H9 (cell line): ENCODE measurements at regions not wholly inside any gene's neighbourhood (a gene's known extent, or its start where the extent isn't known, plus 50 kb on each side); places are given as distances from the start of the nearest gene placed in this dataset.

Experiments used
- DNase-seq: peaks from one replicate; pipeline ENCODE4 v3.0.0-alpha.2; 2017
- H2AFZ ChIP-seq: one replicate; pipeline ENCODE4 v1.6.1; 2013; ENCODE audit warnings: mild to moderate bottlenecking, low read length, control low read depth, moderate library complexity
- H2AK5ac ChIP-seq: 2 replicates; pipeline ENCODE4 v1.6.1; 2013; ENCODE audit warnings: low read length, control low read depth, mixed read lengths; ENCODE audit not compliant: insufficient read length
- H2BK120ac ChIP-seq: one replicate; pipeline ENCODE4 v1.6.1; 2013; ENCODE audit warnings: low read depth, mild to moderate bottlenecking, low read length, control low read depth, inconsistent platforms; ENCODE audit not compliant: poor library complexity, severe bottlenecking
- H2BK12ac ChIP-seq: 2 replicates; pipeline ENCODE4 v1.6.1; 2013; ENCODE audit warnings: low read length, control low read depth, mixed read lengths, low read depth; ENCODE audit not compliant: insufficient read length
- H2BK15ac ChIP-seq: 2 replicates; pipeline ENCODE4 v1.6.1; 2013; ENCODE audit warnings: low read depth, low read length, control low read depth
- H2BK20ac ChIP-seq: one replicate; pipeline ENCODE4 v1.6.1; 2013; ENCODE audit warnings: low read depth, mild to moderate bottlenecking, low read length, control low read depth, inconsistent platforms; ENCODE audit not compliant: poor library complexity, severe bottlenecking
- H2BK5ac ChIP-seq: 2 replicates; pipeline ENCODE4 v1.6.1; 2013; ENCODE audit warnings: low read length, control low read depth, mixed read lengths; ENCODE audit not compliant: insufficient read length
- H3K14ac ChIP-seq: 2 replicates; pipeline ENCODE4 v1.6.1; 2013; ENCODE audit warnings: low read length, control low read depth; ENCODE audit not compliant: insufficient read depth
- H3K18ac ChIP-seq: 2 replicates; pipeline ENCODE4 v1.6.1; 2013; ENCODE audit warnings: low read depth, mild to moderate bottlenecking, mixed read lengths, low read length, control low read depth; ENCODE audit not compliant: insufficient read length
- H3K23ac ChIP-seq: 2 replicates; pipeline ENCODE4 v1.6.1; 2013; ENCODE audit warnings: low read length, control low read depth, mixed read lengths, low read depth; ENCODE audit not compliant: insufficient read length
- H3K23me2 ChIP-seq: 2 replicates; pipeline ENCODE4 v1.6.1; 2013; ENCODE audit warnings: low read depth, mild to moderate bottlenecking, mixed read lengths, low read length, control low read depth; ENCODE audit not compliant: insufficient read length, poor library complexity, severe bottlenecking
- H3K27ac ChIP-seq: 2 replicates; pipeline ENCODE4 v1.5.1; 2013; ENCODE audit warnings: low read length, control low read depth, mixed read lengths, low read depth; ENCODE audit not compliant: insufficient read length
- H3K27me3 ChIP-seq: 2 replicates; pipeline ENCODE4 v1.6.1; 2013; ENCODE audit warnings: low read length, control low read depth, inconsistent platforms; ENCODE audit not compliant: insufficient read depth
- H3K4ac ChIP-seq: 2 replicates; pipeline ENCODE4 v1.6.1; 2013; ENCODE audit warnings: low read depth, mild to moderate bottlenecking, control low read depth, inconsistent platforms, low read length, moderate library complexity
- H3K4me1 ChIP-seq: 2 replicates; pipeline ENCODE4 v1.6.1; 2013; ENCODE audit warnings: low read length, control low read depth, inconsistent platforms; ENCODE audit not compliant: insufficient read depth
- H3K4me2 ChIP-seq: 2 replicates; pipeline ENCODE4 v1.6.1; 2013; ENCODE audit warnings: low read length, control low read depth, mixed read lengths; ENCODE audit not compliant: insufficient read length, insufficient read depth
- H3K56ac ChIP-seq: 2 replicates; pipeline ENCODE4 v1.6.1; 2013; ENCODE audit warnings: low read depth, mild to moderate bottlenecking, mixed read lengths, low read length, control low read depth; ENCODE audit not compliant: insufficient read length
- H3K79me1 ChIP-seq: 2 replicates; pipeline ENCODE4 v1.6.1; 2013; ENCODE audit warnings: low read depth, mild to moderate bottlenecking, moderate library complexity, low read length, control low read depth, inconsistent platforms; ENCODE audit not compliant: insufficient read depth, poor library complexity, severe bottlenecking
- H3K79me2 ChIP-seq: 2 replicates; pipeline ENCODE4 v1.6.1; 2013; ENCODE audit warnings: low read length, control low read depth, inconsistent platforms; ENCODE audit not compliant: insufficient read depth
- H3K9ac ChIP-seq: 2 replicates; pipeline ENCODE4 v1.6.1; 2013; ENCODE audit warnings: low read length, control low read depth, mixed read lengths; ENCODE audit not compliant: insufficient read length; ENCODE audit errors: extremely low read depth
- H3K9me3 ChIP-seq: one replicate; pipeline ENCODE4 v1.6.1; 2013; ENCODE audit warnings: low read depth, low read length, inconsistent platforms; ENCODE audit not compliant: control insufficient read depth
- H3T11ph ChIP-seq: one replicate; pipeline ENCODE4 v1.6.1; 2013; ENCODE audit warnings: mild to moderate bottlenecking, low read length, control low read depth, inconsistent platforms
- H4K20me1 ChIP-seq: one replicate; pipeline ENCODE4 v1.6.1; 2013; ENCODE audit not compliant: control insufficient read depth, insufficient read length, insufficient read depth
- H4K5ac ChIP-seq: 2 replicates; pipeline ENCODE4 v1.6.1; 2013; ENCODE audit warnings: low read depth, mild to moderate bottlenecking, mixed read lengths, low read length, control low read depth; ENCODE audit not compliant: insufficient read length
- H4K8ac ChIP-seq: replicated peaks from 2 replicates; pipeline ENCODE4 v1.6.1; 2013; ENCODE audit warnings: low read length, control low read depth, mixed read lengths, low read depth; ENCODE audit not compliant: insufficient read length
- H4K91ac ChIP-seq: 2 replicates; pipeline ENCODE4 v1.6.1; 2013; ENCODE audit warnings: low read depth, mild to moderate bottlenecking, moderate library complexity, mixed read lengths, low read length, control low read depth; ENCODE audit not compliant: insufficient read length
- H3K27ac Mint-ChIP-seq, 3 experiments: 2 replicates in 2 of 3; 3 replicates in 1 of 3; pipeline ENCODE4 v1.8.0; 2020 to 2021; ENCODE audit warnings: mixed read lengths in 3 of 3, mild to moderate bottlenecking in 1 of 3, moderate library complexity in 1 of 3
- H3K27me3 Mint-ChIP-seq: 2 replicates; pipeline ENCODE4 v1.8.0; 2021; ENCODE audit warnings: low read depth, mild to moderate bottlenecking, moderate library complexity, mixed read lengths
- H3K36me3 Mint-ChIP-seq, 3 experiments: 2 replicates in 2 of 3; 3 replicates in 1 of 3; pipeline ENCODE4 v1.8.0; 2020 to 2021; ENCODE audit warnings: low read depth in 3 of 3, mixed read lengths in 3 of 3; ENCODE audit not compliant: insufficient read depth in 1 of 3
- H3K4me1 Mint-ChIP-seq, 2 experiments: 2 replicates each; pipeline ENCODE4 v1.8.0; 2020; ENCODE audit warnings: mixed read lengths in 2 of 2
- H3K4me3 Mint-ChIP-seq, 2 experiments: 2 replicates in 1 of 2; 3 replicates in 1 of 2; pipeline ENCODE4 v1.8.0; 2020 to 2021; ENCODE audit warnings: mild to moderate bottlenecking in 2 of 2, mixed read lengths in 2 of 2, moderate library complexity in 1 of 2
- H3K9me3 Mint-ChIP-seq, 2 experiments: 2 replicates in 1 of 2; 3 replicates in 1 of 2; pipeline ENCODE4 v1.8.0; 2020; ENCODE audit warnings: mild to moderate bottlenecking in 2 of 2, mixed read lengths in 2 of 2, moderate library complexity in 1 of 2
- WGBS: extraction: QIAGEN DNeasy Blood & Tissue Kit; methylation state at CpG from one replicate; pipeline ENCODE4 v1.1.7; 2013; ENCODE audit warnings: missing lambda C conversion rate, low lambda C conversion rate, mixed read lengths; ENCODE audit not compliant: insufficient read length; ENCODE audit errors: extremely low coverage; 5-methylcytosine and 5-hydroxymethylcytosine counted together
- TF ChIP-seq, protein P1 (sequence below): fragments of 200-600 bp; sonication (generic); conservative IDR thresholded peaks from 3 replicates; pipeline ENCODE4 v1.8.0; 2021; ENCODE audit warnings: antibody characterized with exemption, mild to moderate bottlenecking

DNA sequence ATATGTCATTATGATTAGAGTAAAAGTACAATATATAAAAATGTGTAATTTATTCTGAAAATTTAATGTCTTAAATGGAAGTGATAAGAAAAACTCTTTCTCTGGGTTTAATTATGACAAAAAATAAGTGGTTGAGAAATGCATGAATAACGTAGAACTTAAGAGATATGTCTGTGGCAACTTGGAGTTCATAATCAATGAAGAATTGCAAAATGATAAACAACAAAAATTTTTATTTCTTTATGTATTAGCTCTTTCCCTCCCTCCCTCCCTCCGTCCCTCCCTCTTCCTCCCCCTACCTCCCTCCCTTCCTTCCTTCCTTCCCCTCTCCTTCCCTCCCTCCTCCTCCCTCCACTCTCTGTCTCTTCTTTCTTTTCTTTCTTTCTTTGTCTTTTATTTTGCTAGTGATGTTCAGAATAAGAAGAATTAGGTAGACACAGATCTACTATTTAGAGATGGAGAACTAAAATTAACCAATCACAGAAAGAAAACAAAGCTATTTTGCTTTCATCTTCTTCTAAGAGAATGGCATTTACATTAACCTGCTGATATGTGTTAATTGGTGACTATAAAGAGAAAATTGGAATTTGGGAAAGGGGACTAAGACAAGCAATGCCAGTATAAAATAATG lies 96.3 kb upstream of the PDC start:
- no peaks in the 10 kb centered on the region for H3K4me1 Mint-ChIP-seq
- H4K20me1 ChIP-seq, result no peaks in the 10 kb centered on the region
- WGBS, result no CpG with 5 or more reads among the region's 2 CpGs

More for the DNA sequence above, 96.3 kb upstream of the PDC start:
- Histone ChIP-seq H3T11ph (no peak overlapping the region), H3K56ac (no peak overlapping the region), H2AK5ac (no peak overlapping the region), H3K4ac (no peak overlapping the region), H3K79me1 (no peaks in the 10 kb centered on the region), H2BK12ac (no peak overlapping the region), H3K18ac (no peak overlapping the region), H2BK15ac (no peak overlapping the region), H3K4me1 (no peaks in the 10 kb centered on the region), H2BK120ac (no peak overlapping the region), H4K8ac (no peak overlapping the region), H3K23me2 (no peaks in the 10 kb centered on the region), H3K14ac (no peak overlapping the region), H3K23ac (no peak overlapping the region), H3K9ac (no peak overlapping the region), H4K91ac (no peak overlapping the region), H2AFZ (no peak overlapping the region), H3K9me3 (no peaks in the 10 kb centered on the region), H3K27ac (no peak overlapping the region), H2BK20ac (no peak overlapping the region), H3K79me2 (no peaks in the 10 kb centered on the region), H4K5ac (no peak overlapping the region), H3K4me2 (no peak overlapping the region), H2BK5ac (no peak overlapping the region), H3K27me3 (no peaks in the 10 kb centered on the region)
- no peak for DNase-seq
- Mint-ChIP-seq H3K4me3 (no peak overlapping the region), H3K27ac (no peak overlapping the region), H3K27me3 (no peaks in the 10 kb centered on the region), H3K9me3 (peaks cover 2% of the 10 kb centered on the region in 2 experiments; a peak in 3 of 5 replicates), H3K36me3 (peaks cover 0 to 2% (median 0%) of the 10 kb centered on the region in 3 experiments; a peak in 2 of 7 replicates)
- TF ChIP-seq, protein P1, sequence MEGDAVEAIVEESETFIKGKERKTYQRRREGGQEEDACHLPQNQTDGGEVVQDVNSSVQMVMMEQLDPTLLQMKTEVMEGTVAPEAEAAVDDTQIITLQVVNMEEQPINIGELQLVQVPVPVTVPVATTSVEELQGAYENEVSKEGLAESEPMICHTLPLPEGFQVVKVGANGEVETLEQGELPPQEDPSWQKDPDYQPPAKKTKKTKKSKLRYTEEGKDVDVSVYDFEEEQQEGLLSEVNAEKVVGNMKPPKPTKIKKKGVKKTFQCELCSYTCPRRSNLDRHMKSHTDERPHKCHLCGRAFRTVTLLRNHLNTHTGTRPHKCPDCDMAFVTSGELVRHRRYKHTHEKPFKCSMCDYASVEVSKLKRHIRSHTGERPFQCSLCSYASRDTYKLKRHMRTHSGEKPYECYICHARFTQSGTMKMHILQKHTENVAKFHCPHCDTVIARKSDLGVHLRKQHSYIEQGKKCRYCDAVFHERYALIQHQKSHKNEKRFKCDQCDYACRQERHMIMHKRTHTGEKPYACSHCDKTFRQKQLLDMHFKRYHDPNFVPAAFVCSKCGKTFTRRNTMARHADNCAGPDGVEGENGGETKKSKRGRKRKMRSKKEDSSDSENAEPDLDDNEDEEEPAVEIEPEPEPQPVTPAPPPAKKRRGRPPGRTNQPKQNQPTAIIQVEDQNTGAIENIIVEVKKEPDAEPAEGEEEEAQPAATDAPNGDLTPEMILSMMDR, result no peak
